ENCODE measurements at regions not wholly inside any gene's neighbourhood (a gene's known extent, or its start where the extent isn't known, plus 50 kb on each side); places are given as distances from the start of the nearest gene placed in this dataset.

GRCh38 chr13:65609350-65609749 is 1620.8 kb downstream of the PCDH9 start:
- TF ChIP-seq EZH2 (IDR thresholded peaks at IDR 0.05; ENCODE audit: insufficient read depth, low read length): no peak
- TF ChIP-seq CTCF (IDR thresholded peaks at IDR 0.05; ENCODE audit: insufficient read depth, low read depth, low read length): no peak

Measured in astrocyte (in vitro differentiated cells and primary cell).